SK-MEL-5 (cell line): ENCODE measurements at regions not wholly inside any gene's neighbourhood (a gene's known extent, or its start where the extent isn't known, plus 50 kb on each side); places are given as distances from the start of the nearest gene placed in this dataset.
"Not testable (repeated sequence)": the region's sequence is repeated elsewhere in the genome, so short reads cannot be mapped to it uniquely, and the experiment has no call there.

ENCODE experiments used
- DNase-seq: peaks from one replicate; pipeline ENCODE4 v3.0.0-alpha.2; 2016; ENCODE audit warnings: low read depth, low spot score
- in situ Hi-C: cut with HindIII; loops from 2 replicates; pipeline ENCODE4 v1.10.0; 2016; ENCODE audit warnings: low sequenced_read_pairs, high pct_unique_total_duplicates, low pct_unique_long_range_greater_than_20kb

GRCh38 chr4:125529071-125529470 lies 214.3 kb downstream of the FAT4 start:
- in situ Hi-C loops = no loop called here
- no peak for DNase-seq

GRCh38 chr4:125538670-125539069 lies 223.9 kb downstream of the FAT4 start:
- no peak for DNase-seq
- in situ Hi-C loops = no loop called here

GRCh38 chr4:125539691-125540090 lies 224.9 kb downstream of the FAT4 start:
- in situ Hi-C loops = no loop called here
- DNase-seq = no peak

GRCh38 chr4:125541836-125542385 lies 227.2 kb downstream of the FAT4 start:
- in situ Hi-C loops = no loop called here

GRCh38 chr4:125546272-125546671 lies 231.5 kb downstream of the FAT4 start:
- no peak for DNase-seq
- in situ Hi-C loops = no loop called here

More at GRCh38 chr4:125541836-125542385, 227.2 kb downstream of the FAT4 start:
- DNase-seq = no peak

- DNase-seq = no peak
- in situ Hi-C loops = no loop called here
These were observed 233.1 kb downstream of the FAT4 start for GRCh38 chr4:125547836-125548235.

GRCh38 chr4:125550769-125551168 lies 236.0 kb downstream of the FAT4 start:
- in situ Hi-C loops = no loop called here
- no peak for DNase-seq

GRCh38 chr4:125551466-125551865 lies 236.7 kb downstream of the FAT4 start:
- DNase-seq = no peak
- in situ Hi-C loops = no loop called here

GRCh38 chr4:125551967-125552366 lies 237.2 kb downstream of the FAT4 start:
- DNase-seq = no peak
- in situ Hi-C loops = no loop called here

GRCh38 chr4:125572601-125573000 lies 257.8 kb downstream of the FAT4 start:
- DNase-seq = no peak
- in situ Hi-C loops = no loop called here

GRCh38 chr4:125573368-125573767 lies 258.6 kb downstream of the FAT4 start:
- in situ Hi-C loops = no loop called here
- no peak for DNase-seq

- in situ Hi-C loops = no loop called here
- DNase-seq = no peak
These were observed 259.0 kb downstream of the FAT4 start for GRCh38 chr4:125573786-125574185.

- in situ Hi-C loops = no loop called here
- no peak for DNase-seq
These were observed 267.5 kb downstream of the FAT4 start for GRCh38 chr4:125582302-125582701.

GRCh38 chr4:125590158-125590557 lies 275.4 kb downstream of the FAT4 start:
- in situ Hi-C loops = no loop called here
- no peak for DNase-seq

- in situ Hi-C loops = no loop called here
- DNase-seq = no peak
These were observed 276.5 kb downstream of the FAT4 start for GRCh38 chr4:125591290-125591689.

GRCh38 chr4:125594056-125594602 lies 279.4 kb downstream of the FAT4 start:
- in situ Hi-C loops = no loop called here
- peak; percentile 70 for DNase-seq

GRCh38 chr4:125605926-125606325 lies 291.2 kb downstream of the FAT4 start:
- in situ Hi-C loops, DNase-seq: not testable (repeated sequence)

- in situ Hi-C loops = no loop called here
- no peak for DNase-seq
These were observed 305.5 kb downstream of the FAT4 start for GRCh38 chr4:125620066-125620860.

- in situ Hi-C loops = no loop called here
- no peak for DNase-seq
These were observed 310.2 kb downstream of the FAT4 start for GRCh38 chr4:125624951-125625350.
